IMR-90 (cell line): ENCODE measurements at regions not wholly inside any gene's neighbourhood (a gene's known extent, or its start where the extent isn't known, plus 50 kb on each side); places are given as distances from the start of the nearest gene placed in this dataset.

Experiments
- ATAC-seq: fragments of 200-7000 bp; cut with Tn5 transposase; 2 replicates; pipeline ENCODE4 v1.9.1; 2020; ENCODE audit warnings: low read depth, mild to moderate bottlenecking, moderate library complexity
- BruUV-seq: library from RNA; stranded (reverse); fragments of 400-500 nt; replicated peaks from 2 replicates; lab custom pipeline; 2021; lab: Mats Ljungman, UMichigan
- CTCF ChIA-PET: fragments of 300-600 bp; formaldehyde crosslinking; extraction: SDS; loops from one replicate; lab custom pipeline; 2021; ENCODE audit warnings: antibody characterized with exemption; lab: Yijun Ruan, JAX
- POLR2A ChIA-PET: fragments of 300-600 bp; sonication (Branson Sonifier 250); formaldehyde crosslinking; loops from one replicate; lab custom pipeline; 2022; ENCODE audit warnings: antibody characterized with exemption; ENCODE audit not compliant: unreplicated experiment; lab: Charles Lee
- DNase-seq: peaks from one replicate; pipeline ENCODE4 v3.0.0; 2013
- H2AFZ ChIP-seq: replicated peaks from 2 replicates; pipeline ENCODE3; 2013; ENCODE audit warnings: low read length, mild to moderate bottlenecking; ENCODE audit not compliant: poor library complexity
- H2AK5ac ChIP-seq: 2 replicates; pipeline ENCODE4 v1.6.1; 2013; ENCODE audit warnings: low read depth, low read length, inconsistent platforms
- H2AK9ac ChIP-seq: replicated peaks from 2 replicates; pipeline ENCODE3; 2013; ENCODE audit warnings: mild to moderate bottlenecking, low read depth, low read length, moderate library complexity; ENCODE audit not compliant: poor library complexity
- H2BK120ac ChIP-seq: 2 replicates; pipeline ENCODE4 v1.6.1; 2013; ENCODE audit warnings: low read depth, low read length, inconsistent platforms
- H2BK15ac ChIP-seq: 3 replicates; pipeline ENCODE4 v1.6.1; 2013; ENCODE audit warnings: low read depth, low read length, inconsistent platforms
- H2BK20ac ChIP-seq: 2 replicates; pipeline ENCODE4 v1.6.1; 2013; ENCODE audit warnings: low read depth, mild to moderate bottlenecking, inconsistent platforms, low read length, moderate library complexity
- H2BK5ac ChIP-seq: 2 replicates; pipeline ENCODE4 v1.6.1; 2013; ENCODE audit warnings: mild to moderate bottlenecking, low read depth, low read length, inconsistent platforms; ENCODE audit not compliant: poor library complexity, severe bottlenecking
- H3K14ac ChIP-seq: replicated peaks from 2 replicates; pipeline ENCODE4 v1.6.1; 2013; ENCODE audit warnings: low read depth, low read length, inconsistent platforms
- H3K18ac ChIP-seq: 2 replicates; pipeline ENCODE4 v1.6.1; 2013; ENCODE audit warnings: low read depth, low read length, control low read depth
- H3K23ac ChIP-seq: 2 replicates; pipeline ENCODE4 v1.6.1; 2013; ENCODE audit warnings: low read depth, low read length, inconsistent platforms
- H3K27ac ChIP-seq: 2 replicates; pipeline ENCODE4 v1.5.1; 2013; ENCODE audit warnings: mild to moderate bottlenecking, control low read depth, low read length; ENCODE audit not compliant: insufficient read depth
- H3K27me3 ChIP-seq: 2 replicates; pipeline ENCODE4 v1.6.1; 2013; ENCODE audit warnings: low read length; ENCODE audit not compliant: control insufficient read depth, insufficient read depth
- H3K36me3 ChIP-seq: 2 replicates; pipeline ENCODE4 v1.6.1; 2013; ENCODE audit warnings: low read length, mixed read lengths; ENCODE audit not compliant: control insufficient read depth, insufficient read depth
- H3K4ac ChIP-seq: 2 replicates; pipeline ENCODE4 v1.6.1; 2013; ENCODE audit warnings: low read depth, low read length, inconsistent platforms
- H3K4me1 ChIP-seq: 2 replicates; pipeline ENCODE4 v1.6.1; 2013; ENCODE audit warnings: low read length, mixed read lengths; ENCODE audit not compliant: control insufficient read depth, insufficient read depth
- H3K4me2 ChIP-seq: 2 replicates; pipeline ENCODE4 v1.6.1; 2013; ENCODE audit warnings: low read depth, mild to moderate bottlenecking, control low read depth, low read length, moderate library complexity
- H3K4me3 ChIP-seq: 2 replicates; pipeline ENCODE4 v1.5.1; 2013; ENCODE audit warnings: low read depth, mild to moderate bottlenecking, control low read depth, low read length, moderate library complexity; ENCODE audit not compliant: insufficient read depth
- H3K56ac ChIP-seq: 2 replicates; pipeline ENCODE4 v1.6.1; 2013; ENCODE audit warnings: low read length, inconsistent platforms; ENCODE audit not compliant: insufficient read depth; ENCODE audit errors: extremely low read depth
- H3K79me1 ChIP-seq, 2 experiments: 2 replicates each; pipeline ENCODE4 v1.6.1; 2013; ENCODE audit warnings: low read length in 2 of 2, inconsistent platforms in 1 of 2, low read depth in 1 of 2
- H3K9ac ChIP-seq: 2 replicates; pipeline ENCODE4 v1.6.1; 2013; ENCODE audit warnings: low read depth, low read length, control low read depth
- H3K9me1 ChIP-seq: 2 replicates; pipeline ENCODE4 v1.6.1; 2013; ENCODE audit warnings: low read length, inconsistent platforms; ENCODE audit not compliant: insufficient read depth
- H3K9me3 ChIP-seq: 2 replicates; pipeline ENCODE4 v1.6.1; 2013; ENCODE audit warnings: low read length; ENCODE audit not compliant: control insufficient read depth, insufficient read depth
- H4K20me1 ChIP-seq: 2 replicates; pipeline ENCODE4 v1.6.1; 2013; ENCODE audit warnings: low read length, inconsistent platforms; ENCODE audit not compliant: insufficient read depth
- H4K5ac ChIP-seq: 2 replicates; pipeline ENCODE4 v1.6.1; 2013; ENCODE audit warnings: mild to moderate bottlenecking, low read depth, low read length, control low read depth
- H4K8ac ChIP-seq, 2 experiments: 2 replicates each; pipeline ENCODE4 v1.6.1; 2013; ENCODE audit warnings: low read depth in 2 of 2, low read length in 2 of 2, control low read depth in 1 of 2, inconsistent platforms in 1 of 2
- H4K91ac ChIP-seq: 2 replicates; pipeline ENCODE4 v1.6.1; 2013; ENCODE audit warnings: low read depth, low read length, inconsistent platforms; ENCODE audit not compliant: insufficient read depth
- CEBPB ChIP-seq: IDR thresholded peaks from 2 replicates; pipeline ENCODE4 v1.6.1; 2012; ENCODE audit warnings: low read depth, low read length, improper control_type of control experiment
- CHD1 ChIP-seq: IDR thresholded peaks from 2 replicates; pipeline ENCODE4 v1.6.1; 2012; ENCODE audit warnings: low read depth, low read length, improper control_type of control experiment
- FOS ChIP-seq: fragments of 150-350 bp; IDR thresholded peaks from 2 replicates; pipeline ENCODE4 v1.6.1; 2016; ENCODE audit warnings: low read depth, low read length
- MXI1 ChIP-seq: IDR thresholded peaks from 2 replicates; pipeline ENCODE4 v1.6.1; 2012; ENCODE audit warnings: low read depth, mild to moderate bottlenecking, low read length, moderate library complexity, borderline replicate concordance
- SMC3 ChIP-seq: fragments of 150-350 bp; IDR thresholded peaks from 2 replicates; pipeline ENCODE4 v1.6.1; 2016; ENCODE audit warnings: low read depth, mild to moderate bottlenecking, antibody characterized with exemption, low read length, moderate library complexity
- WGBS, 2 experiments: methylation state at CpG; one replicate each; pipeline versions ENCODE4 v1.1.5 to v1.1.7; 2013; ENCODE audit warnings: missing lambda C conversion rate in 2 of 2; ENCODE audit not compliant: insufficient read length in 1 of 2; ENCODE audit errors: extremely low coverage in 2 of 2; 5-methylcytosine and 5-hydroxymethylcytosine counted together
- dilution Hi-C: fragments of 300-500 bp; cut with HindIII; formaldehyde crosslinking; loops from one replicate; pipeline ENCODE4 v1.14.3; 2018; ENCODE audit warnings: low sequenced_read_pairs; ENCODE audit not compliant: unreplicated experiment
- in situ Hi-C: fragments of 300-500 bp; cut with MboI; formaldehyde crosslinking; loops from 3 replicates; pipeline ENCODE4 v1.14.3; 2019; ENCODE audit warnings: low sequenced_read_pairs, inconsistent platforms, mixed read lengths
- intact Hi-C: fragments of 100-400 bp; cut with micrococcal nuclease; formaldehyde crosslinking; loops from 2 replicates; pipeline ENCODE4 v1.10.0; 2022
- TF ChIP-seq, protein P1 (sequence below): conservative IDR thresholded peaks from 2 replicates; pipeline ENCODE4 v1.5.1; 2012; ENCODE audit warnings: mild to moderate bottlenecking, low read depth, low read length, improper control_type of control experiment
- TF ChIP-seq, protein P2 (sequence below): fragments of 150-350 bp; IDR thresholded peaks from 2 replicates; pipeline ENCODE4 v1.6.1; 2017; ENCODE audit warnings: mild to moderate bottlenecking, antibody characterized with exemption, low read length, low read depth

DNA sequence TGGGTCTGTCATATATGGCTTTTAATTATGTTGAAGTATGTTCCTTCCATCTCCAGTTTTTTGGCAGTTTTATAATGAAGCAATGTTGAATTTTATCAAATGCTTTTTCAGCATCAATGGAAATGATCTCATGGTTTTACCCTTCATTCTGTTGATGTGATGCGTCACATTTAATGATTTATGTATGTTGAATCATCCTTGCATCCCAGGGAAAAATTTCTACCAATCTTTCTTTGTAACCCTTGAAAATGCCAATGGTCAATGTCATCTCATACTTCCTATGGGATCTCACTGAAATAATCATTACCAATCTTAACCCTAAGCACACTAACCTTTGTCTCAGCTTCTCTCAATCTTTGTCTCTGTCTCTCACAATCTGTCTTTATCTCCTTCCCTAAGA lies 1004.0 kb downstream of the KCNT2 start:
- Histone ChIP-seq H3K27ac (peak overlapping the region; percentile 29; the same call in 1 of the 2 replicates), H3K4me2 (peak overlapping the region; percentile 36; the same call in 1 of the 2 replicates), H3K56ac (peak overlapping the region; percentile 41; the same call in 1 of the 2 replicates), H2BK20ac (peak overlapping the region; percentile 83; the same call in 1 of the 2 replicates), H3K23ac (peak overlapping the region; percentile 10; the same call in 1 of the 2 replicates), H3K36me3 (no peaks in the 10 kb centered on the region), H3K9ac (no peak overlapping the region), H3K18ac (peak overlapping the region; percentile 24; the same call in 1 of the 2 replicates), H2AK5ac (no peak overlapping the region), H3K4me1 (no peaks in the 10 kb centered on the region), H4K20me1 (no peaks in the 10 kb centered on the region), H2BK15ac (no peak overlapping the region), H2BK5ac (peak overlapping the region; percentile 77), H3K4me3 (no peak overlapping the region), H2AFZ (no peak overlapping the region), H4K8ac (peak overlapping the region; percentile 35 to 70; a peak in 3 of 4 replicates), H3K9me1 (no peaks in the 10 kb centered on the region), H2BK120ac (peak overlapping the region; percentile 94), H3K27me3 (no peaks in the 10 kb centered on the region), H3K4ac (peak overlapping the region; percentile 52; the same call in 1 of the 2 replicates), H2AK9ac (no peak overlapping the region), H3K79me1 (no peaks in the 10 kb centered on the region), H4K91ac (peak overlapping the region; percentile 48; the same call in 1 of the 2 replicates), H4K5ac (no peak overlapping the region; the same call in 1 of the 2 replicates), H3K14ac (0 out of 2 replicates have a peak overlapping the region, but pooled peaks have one; percentile 12), H3K9me3 (no peaks in the 10 kb centered on the region)
- TF ChIP-seq SMC3 (no peak), CHD1 (no peak), MXI1 (no peak), CEBPB (peak; percentile 68), FOS (peak; percentile 77)
- TF ChIP-seq, protein P1, sequence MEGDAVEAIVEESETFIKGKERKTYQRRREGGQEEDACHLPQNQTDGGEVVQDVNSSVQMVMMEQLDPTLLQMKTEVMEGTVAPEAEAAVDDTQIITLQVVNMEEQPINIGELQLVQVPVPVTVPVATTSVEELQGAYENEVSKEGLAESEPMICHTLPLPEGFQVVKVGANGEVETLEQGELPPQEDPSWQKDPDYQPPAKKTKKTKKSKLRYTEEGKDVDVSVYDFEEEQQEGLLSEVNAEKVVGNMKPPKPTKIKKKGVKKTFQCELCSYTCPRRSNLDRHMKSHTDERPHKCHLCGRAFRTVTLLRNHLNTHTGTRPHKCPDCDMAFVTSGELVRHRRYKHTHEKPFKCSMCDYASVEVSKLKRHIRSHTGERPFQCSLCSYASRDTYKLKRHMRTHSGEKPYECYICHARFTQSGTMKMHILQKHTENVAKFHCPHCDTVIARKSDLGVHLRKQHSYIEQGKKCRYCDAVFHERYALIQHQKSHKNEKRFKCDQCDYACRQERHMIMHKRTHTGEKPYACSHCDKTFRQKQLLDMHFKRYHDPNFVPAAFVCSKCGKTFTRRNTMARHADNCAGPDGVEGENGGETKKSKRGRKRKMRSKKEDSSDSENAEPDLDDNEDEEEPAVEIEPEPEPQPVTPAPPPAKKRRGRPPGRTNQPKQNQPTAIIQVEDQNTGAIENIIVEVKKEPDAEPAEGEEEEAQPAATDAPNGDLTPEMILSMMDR: no peak
- TF ChIP-seq, protein P2, sequence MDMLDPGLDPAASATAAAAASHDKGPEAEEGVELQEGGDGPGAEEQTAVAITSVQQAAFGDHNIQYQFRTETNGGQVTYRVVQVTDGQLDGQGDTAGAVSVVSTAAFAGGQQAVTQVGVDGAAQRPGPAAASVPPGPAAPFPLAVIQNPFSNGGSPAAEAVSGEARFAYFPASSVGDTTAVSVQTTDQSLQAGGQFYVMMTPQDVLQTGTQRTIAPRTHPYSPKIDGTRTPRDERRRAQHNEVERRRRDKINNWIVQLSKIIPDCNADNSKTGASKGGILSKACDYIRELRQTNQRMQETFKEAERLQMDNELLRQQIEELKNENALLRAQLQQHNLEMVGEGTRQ: no peak
- CTCF ChIA-PET: no interaction called here
- intact Hi-C loops (loop anchor here (5.0 kb wide), 1 partner anchor 58 kb away; no protein-coding TSS in a partner anchor), in situ Hi-C loops (no loop called here), dilution Hi-C loops (no loop called here)
- POLR2A ChIA-PET: no interaction called here
- no CpG with 5 or more reads among the region's 1 CpG for WGBS, 2 experiments
- peak; percentile 76 for ATAC-seq
- BruUV-seq: no TSS peak
- DNase-seq: peak; percentile 93
